ENCODE measurements at regions not wholly inside any gene's neighbourhood (a gene's known extent, or its start where the extent isn't known, plus 50 kb on each side); places are given as distances from the start of the nearest gene placed in this dataset.

GRCh38 chr10:9214618-9215017 lies 1160.1 kb downstream of the GATA3 start:
- no peak overlapping the region for H3K9ac ChIP-seq (ENCODE audit: control insufficient read depth, extremely low read depth, insufficient read depth, low read length)
- no peaks in the 10 kb centered on the region for H3K4me1 ChIP-seq (ENCODE audit: control insufficient read depth, extremely low read depth, insufficient read depth, low read length)
- no peak overlapping the region for H3K4me3 ChIP-seq (ENCODE audit: control insufficient read depth in 2 of 3, extremely low read depth in 1 of 3, insufficient read depth in 2 of 3, low read depth in 1 of 3, low read length in 3 of 3)
- H3K27me3 ChIP-seq (ENCODE audit: control insufficient read depth, extremely low read depth, insufficient read depth, low read length), result no peaks in the 10 kb centered on the region
- H3K4me2 ChIP-seq (ENCODE audit: control insufficient read depth, extremely low read depth, insufficient read depth, low read depth, low read length), result no peak overlapping the region
- no peak overlapping the region for H3K27ac ChIP-seq (ENCODE audit: control insufficient read depth, insufficient read depth, low read length)
- H4K20me1 ChIP-seq (ENCODE audit: control insufficient read depth, extremely low read depth, insufficient read depth, low read length), result no peaks in the 10 kb centered on the region
- H3K9me1 ChIP-seq (ENCODE audit: control insufficient read depth, extremely low read depth, insufficient read depth, low read length), result no peaks in the 10 kb centered on the region
- TF ChIP-seq EZH2 (IDR thresholded peaks at IDR 0.05; ENCODE audit: low read length) (no peak), CTCF (optimal IDR thresholded peaks at IDR 0.05 in 1 of 3, IDR thresholded peaks at IDR 0.05 in 1 of 3, conservative IDR thresholded peaks at IDR 0.05 in 1 of 3; ENCODE audit: extremely low read depth in 1 of 3, insufficient read depth in 2 of 3, low read length in 3 of 3) (no peak)
- dilution Hi-C loops (cut with MboI; ENCODE audit: extremely low pct_ligation_motif_present, low sequenced_read_pairs), result no loop called here
- H3K36me3 ChIP-seq (ENCODE audit: control insufficient read depth in 2 of 2, extremely low read depth in 1 of 2, insufficient read depth in 2 of 2, low read length in 2 of 2), result no peaks in the 10 kb centered on the region
- DNase-seq (ENCODE audit: low read depth, low spot score) (no peak), FAIRE-seq (no peak)
- H3K79me2 ChIP-seq (ENCODE audit: control insufficient read depth, insufficient read depth, low read length), result no peaks in the 10 kb centered on the region
- H3K9me3 ChIP-seq (ENCODE audit: control insufficient read depth, low read depth, low read length), result no peaks in the 10 kb centered on the region
- H2AFZ ChIP-seq (ENCODE audit: control insufficient read depth, low read length), result no peak overlapping the region

- no peaks in the 10 kb centered on the region for H3K9me1 ChIP-seq (ENCODE audit: control insufficient read depth, extremely low read depth, insufficient read depth, low read length)
- H3K9ac ChIP-seq (ENCODE audit: control insufficient read depth, extremely low read depth, insufficient read depth, low read length), result no peak overlapping the region
- DNase-seq (ENCODE audit: low read depth, low spot score) (no peak), FAIRE-seq (no peak)
- H3K27me3 ChIP-seq (ENCODE audit: control insufficient read depth, extremely low read depth, insufficient read depth, low read length), result no peaks in the 10 kb centered on the region
- H3K36me3 ChIP-seq (ENCODE audit: control insufficient read depth in 2 of 2, extremely low read depth in 1 of 2, insufficient read depth in 2 of 2, low read length in 2 of 2), result no peaks in the 10 kb centered on the region
- H3K27ac ChIP-seq (ENCODE audit: control insufficient read depth, insufficient read depth, low read length), result no peak overlapping the region
- no peak overlapping the region for H3K4me2 ChIP-seq (ENCODE audit: control insufficient read depth, extremely low read depth, insufficient read depth, low read depth, low read length)
- no peak overlapping the region for H2AFZ ChIP-seq (ENCODE audit: control insufficient read depth, low read length)
- H3K4me1 ChIP-seq (ENCODE audit: control insufficient read depth, extremely low read depth, insufficient read depth, low read length), result no peaks in the 10 kb centered on the region
- no peak overlapping the region for H3K4me3 ChIP-seq (ENCODE audit: control insufficient read depth in 2 of 3, extremely low read depth in 1 of 3, insufficient read depth in 2 of 3, low read depth in 1 of 3, low read length in 3 of 3)
- no peaks in the 10 kb centered on the region for H3K79me2 ChIP-seq (ENCODE audit: control insufficient read depth, insufficient read depth, low read length)
- H4K20me1 ChIP-seq (ENCODE audit: control insufficient read depth, extremely low read depth, insufficient read depth, low read length), result no peaks in the 10 kb centered on the region
- no peaks in the 10 kb centered on the region for H3K9me3 ChIP-seq (ENCODE audit: control insufficient read depth, low read depth, low read length)
- TF ChIP-seq CTCF (optimal IDR thresholded peaks at IDR 0.05 in 1 of 3, IDR thresholded peaks at IDR 0.05 in 1 of 3, conservative IDR thresholded peaks at IDR 0.05 in 1 of 3; ENCODE audit: extremely low read depth in 1 of 3, insufficient read depth in 2 of 3, low read length in 3 of 3) (no peak), EZH2 (IDR thresholded peaks at IDR 0.05; ENCODE audit: low read length) (no peak)
- dilution Hi-C loops (cut with MboI; ENCODE audit: extremely low pct_ligation_motif_present, low sequenced_read_pairs), result no loop called here
Measured at GRCh38 chr10:9215121-9215520, 1160.6 kb downstream of the GATA3 start.
